ENCODE measurements at regions not wholly inside any gene's neighbourhood (a gene's known extent, or its start where the extent isn't known, plus 50 kb on each side); places are given as distances from the start of the nearest gene placed in this dataset.
"Not testable (repeated sequence)": the region's sequence is repeated elsewhere in the genome, so short reads cannot be mapped to it uniquely, and the experiment has no call there.

- H3K9me3 ChIP-seq (ENCODE audit: insufficient read depth, low read length), result no peaks in the 10 kb centered on the region
- no peak for DNase-seq (ENCODE audit: low read depth, low spot score)
- H3K9ac ChIP-seq (ENCODE audit: insufficient read length, low read depth), result no peak overlapping the region
- H3K27me3 ChIP-seq (ENCODE audit: insufficient read depth, insufficient read length), result no peaks in the 10 kb centered on the region
- H3K4me3 ChIP-seq (ENCODE audit: insufficient read length, low read depth), result no peak overlapping the region
- H3K36me3 ChIP-seq (ENCODE audit: insufficient read depth, insufficient read length, low read length), result no peaks in the 10 kb centered on the region
- TF ChIP-seq SUZ12 (IDR thresholded peaks at IDR 0.05; ENCODE audit: extremely low read depth, insufficient read depth, insufficient read length) (no peak), YY1 (IDR thresholded peaks at IDR 0.05; ENCODE audit: insufficient read depth, insufficient read length) (no peak), ZNF274 (IDR thresholded peaks at IDR 0.05; ENCODE audit: low read depth, low read length) (no peak)
- no peaks in the 10 kb centered on the region for H3K4me1 ChIP-seq (ENCODE audit: insufficient read depth, insufficient read length)
These were observed 749.4 kb downstream of the SOCS6 start for GRCh38 chr18:71038196-71038595.

- no peak for DNase-seq (ENCODE audit: low read depth, low spot score)
- Histone ChIP-seq H3K36me3 (ENCODE audit: insufficient read depth, insufficient read length, low read length) (no peaks in the 10 kb centered on the region), H3K4me1 (ENCODE audit: insufficient read depth, insufficient read length) (no peaks in the 10 kb centered on the region), H3K27me3 (ENCODE audit: insufficient read depth, insufficient read length) (no peaks in the 10 kb centered on the region), H3K4me3 (ENCODE audit: insufficient read length, low read depth) (no peak overlapping the region), H3K9me3 (ENCODE audit: insufficient read depth, low read length) (no peaks in the 10 kb centered on the region), H3K9ac (ENCODE audit: insufficient read length, low read depth) (no peak overlapping the region)
- no peak for TF ChIP-seq SUZ12 (IDR thresholded peaks at IDR 0.05; ENCODE audit: extremely low read depth, insufficient read depth, insufficient read length)
- TF ChIP-seq YY1 (IDR thresholded peaks at IDR 0.05; ENCODE audit: insufficient read depth, insufficient read length), result no peak
- TF ChIP-seq ZNF274 (IDR thresholded peaks at IDR 0.05; ENCODE audit: low read depth, low read length), result no peak
These were observed 747.9 kb downstream of the SOCS6 start for GRCh38 chr18:71036783-71037182.

DNA sequence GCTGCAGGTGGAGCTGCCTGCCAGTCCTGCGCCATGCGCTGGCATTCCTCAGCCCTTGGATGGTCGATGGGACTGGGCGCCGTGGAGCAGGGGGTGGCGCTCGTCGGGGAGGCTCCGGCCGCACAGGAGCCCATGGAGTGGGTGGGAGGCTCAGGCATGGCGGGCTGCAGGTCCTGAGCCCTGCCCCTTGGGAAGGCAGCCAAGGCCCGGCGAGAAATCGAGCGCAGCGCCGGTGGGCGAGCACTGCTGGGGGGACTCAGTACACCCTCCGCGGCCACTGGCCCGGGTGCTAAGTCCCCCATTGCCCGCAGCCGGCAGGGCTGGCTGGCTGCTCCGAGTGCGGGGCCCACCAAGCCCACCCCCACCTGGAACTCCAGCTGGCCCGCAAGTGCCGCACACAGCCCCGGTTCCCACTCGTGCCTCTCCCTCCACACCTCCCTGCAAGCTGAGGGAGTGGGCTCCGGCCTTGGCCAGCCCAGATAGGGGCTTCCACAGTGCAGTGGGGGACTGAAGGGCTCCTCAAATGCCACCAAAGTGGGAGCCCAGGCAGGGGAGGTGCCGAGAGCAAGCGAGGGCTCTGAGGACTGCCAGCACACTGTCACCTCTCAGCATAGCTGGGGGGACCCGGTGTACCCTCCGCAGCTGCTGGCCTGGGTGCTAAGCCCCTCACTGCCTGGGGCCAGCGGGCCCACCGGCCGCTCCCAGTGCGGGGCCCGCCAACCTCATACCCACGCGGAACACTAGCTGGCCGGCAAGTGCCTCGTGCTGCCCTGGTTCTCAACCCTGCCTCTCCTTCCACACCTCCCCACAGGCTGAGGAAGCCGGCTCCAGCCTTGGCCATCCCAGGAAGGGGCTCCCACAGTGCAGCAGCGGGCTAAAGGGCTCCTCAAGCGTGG lies 742.7 kb downstream of the SOCS6 start:
- DNase-seq (ENCODE audit: low read depth, low spot score); H3K27me3 ChIP-seq (ENCODE audit: insufficient read depth, insufficient read length); H3K36me3 ChIP-seq (ENCODE audit: insufficient read depth, insufficient read length, low read length); H3K9ac ChIP-seq (ENCODE audit: insufficient read length, low read depth); H3K9me3 ChIP-seq (ENCODE audit: insufficient read depth, low read length); H3K4me3 ChIP-seq (ENCODE audit: insufficient read length, low read depth); H3K4me1 ChIP-seq (ENCODE audit: insufficient read depth, insufficient read length): not testable (repeated sequence)

DNA sequence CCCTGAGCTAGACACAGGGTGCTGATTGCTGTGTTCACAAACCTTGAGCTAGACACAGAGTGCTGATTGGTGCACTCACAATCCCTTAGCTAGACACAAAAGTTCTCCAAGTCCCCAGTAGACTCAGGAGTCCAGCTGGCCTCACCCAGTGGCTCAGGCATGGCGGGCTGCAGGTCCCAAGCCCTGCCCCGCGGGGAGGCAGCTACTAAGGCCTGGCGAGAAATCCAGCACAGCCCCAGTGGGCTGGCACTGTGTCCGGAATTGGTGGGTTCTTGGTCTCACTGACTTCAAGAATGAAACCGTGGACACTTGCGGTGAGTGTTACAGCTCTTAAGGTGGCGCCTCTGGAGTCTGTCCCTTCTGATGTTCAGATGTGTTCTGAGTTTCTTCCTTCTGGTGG lies 741.2 kb downstream of the SOCS6 start:
- H3K9me3 ChIP-seq (ENCODE audit: insufficient read depth, low read length); DNase-seq (ENCODE audit: low read depth, low spot score); H3K9ac ChIP-seq (ENCODE audit: insufficient read length, low read depth); H3K27me3 ChIP-seq (ENCODE audit: insufficient read depth, insufficient read length); H3K4me3 ChIP-seq (ENCODE audit: insufficient read length, low read depth); H3K4me1 ChIP-seq (ENCODE audit: insufficient read depth, insufficient read length); H3K36me3 ChIP-seq (ENCODE audit: insufficient read depth, insufficient read length, low read length): not testable (repeated sequence)

GRCh38 chr18:71028285-71028762 lies 739.5 kb downstream of the SOCS6 start:
- Histone ChIP-seq H3K9me3 (ENCODE audit: insufficient read depth, low read length) (no peaks in the 10 kb centered on the region; the same call in 1 of the 2 replicates), H3K9ac (ENCODE audit: insufficient read length, low read depth) (no peak overlapping the region)
- TF ChIP-seq ZNF274 (IDR thresholded peaks at IDR 0.05; ENCODE audit: low read depth, low read length), result no peak
- TF ChIP-seq YY1 (IDR thresholded peaks at IDR 0.05; ENCODE audit: insufficient read depth, insufficient read length), result no peak
- TF ChIP-seq SUZ12 (IDR thresholded peaks at IDR 0.05; ENCODE audit: extremely low read depth, insufficient read depth, insufficient read length), result no peak

DNA sequence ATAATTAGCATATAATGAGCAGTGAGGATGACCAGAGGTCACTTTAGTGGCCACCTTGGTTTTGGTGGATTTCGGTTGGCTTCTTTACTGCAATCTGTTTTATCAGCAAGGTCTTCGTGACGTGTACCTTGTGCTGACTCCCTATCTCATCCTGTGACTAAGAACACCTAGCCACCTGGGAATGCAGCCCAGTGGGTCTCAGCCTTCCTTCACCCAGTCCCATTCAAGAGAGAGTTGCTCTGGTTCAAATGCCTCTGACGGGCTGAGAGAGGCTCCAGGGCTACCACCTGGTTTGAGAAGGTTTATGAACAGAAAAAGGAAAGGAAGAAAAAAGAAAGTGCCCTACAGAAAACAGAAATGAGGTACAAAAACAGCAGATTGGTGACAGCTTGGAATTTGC lies 738.7 kb downstream of the SOCS6 start:
- no peaks in the 10 kb centered on the region for H3K4me1 ChIP-seq (ENCODE audit: insufficient read depth, insufficient read length)
- H3K27me3 ChIP-seq (ENCODE audit: insufficient read depth, insufficient read length), result no peaks in the 10 kb centered on the region
- no peak overlapping the region for H3K9ac ChIP-seq (ENCODE audit: insufficient read length, low read depth)
- no peak overlapping the region for H3K4me3 ChIP-seq (ENCODE audit: insufficient read length, low read depth)
- no peak for DNase-seq (ENCODE audit: low read depth, low spot score)
- H3K36me3 ChIP-seq (ENCODE audit: insufficient read depth, insufficient read length, low read length), result no peaks in the 10 kb centered on the region
- TF ChIP-seq SUZ12 (IDR thresholded peaks at IDR 0.05; ENCODE audit: extremely low read depth, insufficient read depth, insufficient read length), result no peak
- no peak for TF ChIP-seq ZNF274 (IDR thresholded peaks at IDR 0.05; ENCODE audit: low read depth, low read length)
- no peak for TF ChIP-seq YY1 (IDR thresholded peaks at IDR 0.05; ENCODE audit: insufficient read depth, insufficient read length)
- H3K9me3 ChIP-seq (ENCODE audit: insufficient read depth, low read length), result no peaks in the 10 kb centered on the region; the same call in 1 of the 2 replicates

More at GRCh38 chr18:71028285-71028762, 739.5 kb downstream of the SOCS6 start:
- Histone ChIP-seq H3K36me3 (ENCODE audit: insufficient read depth, insufficient read length, low read length) (no peaks in the 10 kb centered on the region), H3K4me1 (ENCODE audit: insufficient read depth, insufficient read length) (no peaks in the 10 kb centered on the region), H3K27me3 (ENCODE audit: insufficient read depth, insufficient read length) (no peaks in the 10 kb centered on the region), H3K4me3 (ENCODE audit: insufficient read length, low read depth) (no peak overlapping the region)
- DNase-seq (ENCODE audit: low read depth, low spot score), result no peak

DNA sequence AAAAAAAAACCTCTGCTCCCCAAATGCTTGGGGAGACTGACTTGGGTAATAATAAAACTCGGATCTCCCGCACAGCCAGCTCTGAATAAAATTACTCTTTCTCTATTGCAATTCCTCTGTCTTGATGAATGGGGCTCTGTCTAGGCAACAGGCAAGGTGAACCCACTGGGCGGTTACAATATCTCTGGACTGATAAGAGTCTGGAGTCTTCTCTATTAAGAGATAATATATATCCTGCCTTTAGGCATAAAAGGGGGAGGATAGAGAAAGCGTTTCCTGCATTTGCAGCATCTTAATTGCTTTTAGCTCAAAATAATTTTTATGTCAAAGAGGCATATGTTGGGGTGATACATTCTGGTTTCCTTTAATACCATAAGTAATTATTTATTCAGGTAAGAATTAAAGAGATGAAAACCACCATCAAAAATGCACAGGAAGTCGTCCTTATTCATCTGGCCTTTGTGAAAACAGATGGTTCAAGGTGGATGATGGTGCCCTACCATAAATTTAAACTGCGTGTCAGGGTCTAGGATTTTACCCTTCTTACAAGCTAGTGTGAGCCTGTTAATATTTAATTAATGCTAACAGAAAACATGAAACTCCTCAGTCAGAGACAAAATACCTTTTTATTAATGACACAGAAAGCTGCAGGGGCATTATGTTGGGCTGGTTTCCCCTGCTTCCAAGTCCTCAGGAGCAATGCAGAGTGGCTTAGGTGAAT lies 736.8 kb downstream of the SOCS6 start:
- DNase-seq (ENCODE audit: low read depth, low spot score), result no peak
- TF ChIP-seq ZNF274 (IDR thresholded peaks at IDR 0.05; ENCODE audit: low read depth, low read length) (no peak), YY1 (IDR thresholded peaks at IDR 0.05; ENCODE audit: insufficient read depth, insufficient read length) (no peak), SUZ12 (IDR thresholded peaks at IDR 0.05; ENCODE audit: extremely low read depth, insufficient read depth, insufficient read length) (no peak)
- no peaks in the 10 kb centered on the region for H3K4me1 ChIP-seq (ENCODE audit: insufficient read depth, insufficient read length)
- H3K9ac ChIP-seq (ENCODE audit: insufficient read length, low read depth), result no peak overlapping the region
- no peaks in the 10 kb centered on the region for H3K27me3 ChIP-seq (ENCODE audit: insufficient read depth, insufficient read length)
- H3K4me3 ChIP-seq (ENCODE audit: insufficient read length, low read depth), result no peak overlapping the region
- H3K36me3 ChIP-seq (ENCODE audit: insufficient read depth, insufficient read length, low read length), result no peaks in the 10 kb centered on the region
- no peaks in the 10 kb centered on the region; the same call in 1 of the 2 replicates for H3K9me3 ChIP-seq (ENCODE audit: insufficient read depth, low read length)
